GM13977 (cell line): ENCODE measurements at regions not wholly inside any gene's neighbourhood (a gene's known extent, or its start where the extent isn't known, plus 50 kb on each side); places are given as distances from the start of the nearest gene placed in this dataset.

ENCODE experiments used
- DNase-seq: peaks from one replicate; pipeline ENCODE4 v3.0.0; 2012; ENCODE audit warnings: low spot score
- in situ Hi-C: fragments of 300-500 bp; cut with MboI; formaldehyde crosslinking; loops from one replicate; pipeline ENCODE4 v1.12.0; 2022; ENCODE audit warnings: low sequenced_read_pairs, low pct_unique_long_range_greater_than_20kb, mixed read lengths, inconsistent platforms; ENCODE audit not compliant: unreplicated experiment
- TF ChIP-seq, protein P1 (sequence below): IDR thresholded peaks from 2 replicates; pipeline ENCODE4 v1.5.1; 2012; ENCODE audit warnings: mild to moderate bottlenecking, control low read depth; ENCODE audit not compliant: insufficient read depth; ENCODE audit errors: extremely low read depth, missing control alignments

DNA sequence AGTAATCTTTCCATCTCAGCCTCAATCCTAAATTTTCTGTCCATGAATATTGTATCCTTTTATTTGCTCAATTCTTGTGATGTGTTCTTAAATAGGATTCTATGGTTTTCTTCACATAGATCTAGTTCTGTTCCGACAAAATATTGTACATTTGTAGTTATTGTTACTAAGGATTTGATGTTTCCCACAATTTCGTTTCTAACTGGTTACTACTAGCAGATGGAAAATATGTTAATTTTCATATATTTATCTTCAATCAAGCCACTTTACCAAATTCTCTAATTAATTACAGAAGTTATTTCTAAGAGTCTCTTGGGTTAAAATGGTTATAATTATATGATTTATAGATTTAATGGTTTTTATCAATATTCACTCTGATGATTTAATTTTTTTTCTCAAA is 60.3 kb downstream of the SEC61B start:
- DNase-seq, result no peak
- in situ Hi-C loops, result loop anchor here (25.0 kb wide), 1 partner anchor 730 kb away; no protein-coding TSS in a partner anchor
- TF ChIP-seq, protein P1, sequence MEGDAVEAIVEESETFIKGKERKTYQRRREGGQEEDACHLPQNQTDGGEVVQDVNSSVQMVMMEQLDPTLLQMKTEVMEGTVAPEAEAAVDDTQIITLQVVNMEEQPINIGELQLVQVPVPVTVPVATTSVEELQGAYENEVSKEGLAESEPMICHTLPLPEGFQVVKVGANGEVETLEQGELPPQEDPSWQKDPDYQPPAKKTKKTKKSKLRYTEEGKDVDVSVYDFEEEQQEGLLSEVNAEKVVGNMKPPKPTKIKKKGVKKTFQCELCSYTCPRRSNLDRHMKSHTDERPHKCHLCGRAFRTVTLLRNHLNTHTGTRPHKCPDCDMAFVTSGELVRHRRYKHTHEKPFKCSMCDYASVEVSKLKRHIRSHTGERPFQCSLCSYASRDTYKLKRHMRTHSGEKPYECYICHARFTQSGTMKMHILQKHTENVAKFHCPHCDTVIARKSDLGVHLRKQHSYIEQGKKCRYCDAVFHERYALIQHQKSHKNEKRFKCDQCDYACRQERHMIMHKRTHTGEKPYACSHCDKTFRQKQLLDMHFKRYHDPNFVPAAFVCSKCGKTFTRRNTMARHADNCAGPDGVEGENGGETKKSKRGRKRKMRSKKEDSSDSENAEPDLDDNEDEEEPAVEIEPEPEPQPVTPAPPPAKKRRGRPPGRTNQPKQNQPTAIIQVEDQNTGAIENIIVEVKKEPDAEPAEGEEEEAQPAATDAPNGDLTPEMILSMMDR, result no peak

DNA sequence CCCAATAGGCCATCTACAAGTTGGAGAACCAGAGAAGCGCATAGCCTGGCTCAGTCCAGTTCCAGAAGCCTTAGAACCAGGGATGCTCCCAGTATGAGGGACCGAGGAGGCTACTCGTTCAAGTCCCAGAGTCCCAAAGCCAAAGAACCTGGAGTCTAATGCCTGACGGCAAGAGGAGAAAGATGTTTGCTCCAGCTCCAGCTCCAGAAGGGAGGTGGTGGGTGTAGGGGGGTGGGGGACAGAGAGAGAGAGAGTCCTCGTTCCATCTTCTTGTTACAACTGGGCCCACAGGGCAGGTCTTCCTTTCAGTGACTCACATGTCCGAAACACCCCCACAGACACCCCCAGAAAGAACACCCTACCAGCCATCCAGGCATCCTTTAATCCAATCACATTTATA is 63.9 kb downstream of the SEC61B start:
- no peak for DNase-seq

DNA sequence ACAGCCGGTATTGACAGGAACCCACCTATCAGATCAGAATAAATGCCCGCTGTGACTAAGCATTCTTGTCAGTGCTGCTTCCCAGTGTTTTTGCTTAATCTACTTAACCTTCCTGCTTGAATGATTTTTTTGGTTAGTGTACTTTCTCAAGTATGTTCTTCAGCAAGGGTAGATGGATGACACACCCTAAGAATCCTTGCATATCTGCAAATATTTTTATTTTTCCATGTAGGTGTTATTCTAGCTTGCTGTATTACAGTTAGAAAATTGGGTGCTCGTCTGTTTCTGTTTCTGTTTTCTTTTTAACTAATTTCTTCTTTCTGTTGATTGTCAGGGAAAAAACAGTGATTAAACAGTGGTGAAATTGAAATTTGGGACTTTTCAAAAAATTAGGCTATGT is 64.5 kb downstream of the SEC61B start:
- TF ChIP-seq, protein P1, result no peak
- DNase-seq, result no peak
- in situ Hi-C loops, result loop anchor here (25.0 kb wide), 1 partner anchor 726 kb away; no protein-coding TSS in a partner anchor

More for the DNA sequence above, 63.9 kb downstream of the SEC61B start:
- in situ Hi-C loops, result loop anchor here (25.0 kb wide), 1 partner anchor 726 kb away; no protein-coding TSS in a partner anchor
- TF ChIP-seq, protein P1, result no peak

DNA sequence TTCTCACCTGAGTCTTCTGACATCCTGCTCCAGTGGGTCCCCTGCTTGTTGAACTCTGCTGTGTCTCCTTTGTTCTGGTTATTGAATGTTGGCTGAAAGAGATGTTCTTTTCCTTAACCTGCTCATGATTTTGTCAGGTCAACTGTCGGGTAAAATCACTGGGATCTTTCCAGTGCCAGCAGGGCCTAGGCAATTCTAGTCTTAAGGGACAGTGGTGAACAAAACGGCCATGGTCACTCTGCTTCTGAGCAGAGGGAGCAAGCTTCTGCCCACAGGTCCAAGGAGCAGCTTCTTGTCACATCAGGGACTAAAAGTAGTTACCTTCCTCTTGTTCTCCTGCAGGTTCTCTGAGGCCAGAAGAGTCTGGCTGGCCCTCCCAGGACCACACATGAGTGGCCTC is 65.6 kb downstream of the SEC61B start:
- TF ChIP-seq, protein P1, result no peak
- in situ Hi-C loops, result loop anchor here (25.0 kb wide), 1 partner anchor 725 kb away; no protein-coding TSS in a partner anchor
- no peak for DNase-seq

DNA sequence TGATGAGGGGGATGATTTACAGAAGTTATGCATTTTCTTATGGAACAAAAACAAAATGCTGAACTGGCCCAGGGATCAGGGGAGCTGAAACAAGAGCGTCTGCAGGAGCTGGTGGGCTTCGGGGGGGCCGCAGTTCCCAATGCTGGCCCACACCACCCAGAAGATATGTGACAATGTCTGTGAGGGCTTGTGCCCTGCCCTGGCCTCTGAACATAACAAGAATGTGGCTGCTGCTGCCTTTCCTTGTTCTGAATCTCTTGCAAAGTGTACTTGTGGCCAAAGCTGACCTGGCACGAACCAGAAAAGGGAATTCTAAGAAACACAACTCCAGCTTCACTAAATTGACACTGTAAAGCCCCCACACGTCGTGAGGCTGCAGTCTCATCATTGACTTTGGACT is 66.7 kb downstream of the SEC61B start:
- TF ChIP-seq, protein P1, result no peak
- in situ Hi-C loops, result loop anchor here (25.0 kb wide), 1 partner anchor 723 kb away; no protein-coding TSS in a partner anchor
- no peak for DNase-seq

DNA sequence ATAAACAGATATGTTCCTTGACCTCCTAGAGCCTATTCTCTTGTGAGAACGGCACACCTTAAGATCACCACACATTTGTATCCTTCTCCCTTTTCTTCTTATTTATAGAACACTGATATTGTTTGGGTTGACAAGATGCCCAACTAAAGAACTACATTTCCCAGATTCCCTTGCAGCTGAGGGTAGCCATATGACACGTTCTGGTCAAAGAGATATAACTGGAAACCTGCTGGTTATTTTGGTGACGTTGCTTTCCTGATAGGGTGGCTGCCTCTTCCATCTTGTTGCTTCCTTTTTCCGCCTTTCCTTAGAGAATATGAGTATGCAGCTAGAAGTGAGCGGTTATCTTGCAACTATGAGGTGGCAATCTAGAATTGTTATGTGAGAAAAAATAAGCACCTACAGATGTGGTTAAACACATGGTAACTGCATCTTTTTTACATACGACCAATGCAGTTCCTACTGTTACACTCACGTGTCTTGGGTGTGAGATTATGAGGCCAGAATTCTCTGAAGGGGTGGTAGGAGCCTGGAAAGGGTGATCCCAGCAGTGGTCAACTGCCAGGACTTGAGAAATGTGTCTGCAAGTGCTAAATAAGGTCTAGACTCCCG is 72.9 kb downstream of the SEC61B start:
- in situ Hi-C loops, result loop anchor here (25.0 kb wide), 1 partner anchor 717 kb away; no protein-coding TSS in a partner anchor
- TF ChIP-seq, protein P1, result no peak
- no peak for DNase-seq
